ENCODE measurements at regions not wholly inside any gene's neighbourhood (a gene's known extent, or its start where the extent isn't known, plus 50 kb on each side); places are given as distances from the start of the nearest gene placed in this dataset.

DNA sequence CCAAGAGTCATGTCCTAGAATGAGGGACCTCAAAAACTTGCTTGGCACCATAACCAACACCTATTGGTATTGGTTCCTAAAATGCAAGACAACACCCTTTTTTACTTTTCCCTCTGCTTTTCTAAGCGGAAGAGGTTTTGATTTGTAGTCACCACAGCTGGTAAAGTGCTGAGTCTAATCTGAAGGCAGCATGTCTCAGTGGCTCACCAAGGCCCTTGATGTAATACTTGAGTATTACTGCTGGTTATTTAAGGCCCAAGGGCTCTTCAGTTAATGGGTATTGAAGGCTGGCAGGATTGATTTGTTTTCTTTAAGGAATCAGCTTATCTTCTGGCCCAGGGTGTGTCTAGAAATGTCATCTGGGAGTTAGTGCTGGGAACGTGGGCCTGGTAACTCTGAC, 735.1 kb downstream of the GLUD2 start:
- Histone ChIP-seq H3K27ac (no peak overlapping the region), H3K36me3 (no peaks in the 10 kb centered on the region), H3K4me3 (no peak overlapping the region), H3K27me3 (replicated peaks; ENCODE audit: insufficient read depth) (no peaks in the 10 kb centered on the region), H3K4me1 (replicated peaks) (no peaks in the 10 kb centered on the region), H3K9me3 (no peaks in the 10 kb centered on the region)
- WGBS, result 59% methylated on average over 2 of the region's 2 CpGs
- intact Hi-C loops (cut with DNase I), result no loop called here
- no peak for DNase-seq (ENCODE audit: low spot score)
- TF ChIP-seq POLR2AphosphoS5 (IDR thresholded peaks at IDR 0.05), result no peak
- TF ChIP-seq, protein P1, sequence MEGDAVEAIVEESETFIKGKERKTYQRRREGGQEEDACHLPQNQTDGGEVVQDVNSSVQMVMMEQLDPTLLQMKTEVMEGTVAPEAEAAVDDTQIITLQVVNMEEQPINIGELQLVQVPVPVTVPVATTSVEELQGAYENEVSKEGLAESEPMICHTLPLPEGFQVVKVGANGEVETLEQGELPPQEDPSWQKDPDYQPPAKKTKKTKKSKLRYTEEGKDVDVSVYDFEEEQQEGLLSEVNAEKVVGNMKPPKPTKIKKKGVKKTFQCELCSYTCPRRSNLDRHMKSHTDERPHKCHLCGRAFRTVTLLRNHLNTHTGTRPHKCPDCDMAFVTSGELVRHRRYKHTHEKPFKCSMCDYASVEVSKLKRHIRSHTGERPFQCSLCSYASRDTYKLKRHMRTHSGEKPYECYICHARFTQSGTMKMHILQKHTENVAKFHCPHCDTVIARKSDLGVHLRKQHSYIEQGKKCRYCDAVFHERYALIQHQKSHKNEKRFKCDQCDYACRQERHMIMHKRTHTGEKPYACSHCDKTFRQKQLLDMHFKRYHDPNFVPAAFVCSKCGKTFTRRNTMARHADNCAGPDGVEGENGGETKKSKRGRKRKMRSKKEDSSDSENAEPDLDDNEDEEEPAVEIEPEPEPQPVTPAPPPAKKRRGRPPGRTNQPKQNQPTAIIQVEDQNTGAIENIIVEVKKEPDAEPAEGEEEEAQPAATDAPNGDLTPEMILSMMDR (IDR thresholded peaks at IDR 0.05), result no peak
- TF ChIP-seq POLR2A (IDR thresholded peaks at IDR 0.05), result no peak

DNA sequence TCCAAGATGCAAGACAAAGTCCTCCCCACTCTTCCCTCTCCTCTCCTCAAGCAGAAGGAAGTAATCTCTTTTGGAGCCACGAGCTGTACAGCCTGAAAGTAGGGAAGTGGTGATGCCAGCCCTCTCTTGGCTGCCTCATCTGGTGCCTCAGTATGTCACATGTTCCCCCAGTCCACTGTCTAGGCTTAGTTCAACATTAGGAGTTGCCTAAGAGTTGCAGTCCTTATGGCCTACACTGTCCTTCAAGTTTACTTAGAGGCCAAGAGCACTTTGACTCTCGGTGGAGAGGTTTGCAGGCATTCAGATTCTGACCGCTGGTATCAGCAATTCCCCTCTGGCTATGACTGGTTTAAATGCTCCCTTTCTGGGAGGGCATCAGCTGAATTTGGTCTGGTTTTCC, 735.6 kb downstream of the GLUD2 start:
- Histone ChIP-seq H3K36me3 (no peaks in the 10 kb centered on the region), H3K4me3 (no peak overlapping the region), H3K27ac (no peak overlapping the region), H3K9me3 (no peaks in the 10 kb centered on the region), H3K4me1 (replicated peaks) (no peaks in the 10 kb centered on the region), H3K27me3 (replicated peaks; ENCODE audit: insufficient read depth) (no peaks in the 10 kb centered on the region)
- 50% methylated on average over 2 of the region's 3 CpGs for WGBS
- no peak for DNase-seq (ENCODE audit: low spot score)
- TF ChIP-seq POLR2AphosphoS5 (IDR thresholded peaks at IDR 0.05) (no peak), POLR2A (IDR thresholded peaks at IDR 0.05) (no peak)
- TF ChIP-seq, protein P1 (IDR thresholded peaks at IDR 0.05), result no peak
- intact Hi-C loops (cut with DNase I), result no loop called here

DNA sequence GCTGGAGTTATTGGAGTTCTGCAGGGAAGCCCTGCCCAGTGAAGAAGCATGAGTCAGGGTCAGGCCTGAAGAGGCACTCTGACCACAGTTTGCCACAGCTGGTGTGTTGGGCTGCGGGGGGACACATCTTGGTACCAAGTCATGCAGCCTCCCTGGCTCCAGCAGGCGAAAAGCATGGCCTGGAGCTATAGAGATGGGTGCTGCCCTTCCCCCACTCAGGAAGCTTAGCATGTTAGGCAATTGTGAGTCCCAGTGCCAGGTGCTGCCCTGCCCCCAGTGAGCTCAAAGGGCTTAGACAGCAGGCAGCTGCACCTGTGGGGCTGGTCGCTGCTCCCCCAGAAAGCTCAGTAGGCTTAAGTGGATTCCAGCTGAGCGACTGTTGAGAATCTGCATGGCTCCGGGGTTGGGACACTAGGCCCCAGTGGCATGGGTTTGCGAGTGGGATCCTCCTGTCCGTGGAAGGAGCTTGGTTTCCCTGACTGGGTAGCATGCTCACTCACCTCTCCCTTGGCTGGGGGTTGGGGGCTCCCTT, 755.5 kb downstream of the GLUD2 start:
- no peaks in the 10 kb centered on the region for H3K4me1 ChIP-seq (replicated peaks)
- no peak overlapping the region for H3K27ac ChIP-seq
- H3K4me3 ChIP-seq, result no peak overlapping the region
- no peaks in the 10 kb centered on the region for H3K36me3 ChIP-seq
- intact Hi-C loops (cut with DNase I), result no loop called here
- no peaks in the 10 kb centered on the region for H3K9me3 ChIP-seq
- no peak for TF ChIP-seq POLR2A (IDR thresholded peaks at IDR 0.05)
- TF ChIP-seq, protein P1 (IDR thresholded peaks at IDR 0.05), result no peak
- no peak for TF ChIP-seq POLR2AphosphoS5 (IDR thresholded peaks at IDR 0.05)
- H3K27me3 ChIP-seq (replicated peaks; ENCODE audit: insufficient read depth), result no peaks in the 10 kb centered on the region
- 40% methylated on average over 1 of the region's 7 CpGs for WGBS
- DNase-seq (ENCODE audit: low spot score), result no peak

DNA sequence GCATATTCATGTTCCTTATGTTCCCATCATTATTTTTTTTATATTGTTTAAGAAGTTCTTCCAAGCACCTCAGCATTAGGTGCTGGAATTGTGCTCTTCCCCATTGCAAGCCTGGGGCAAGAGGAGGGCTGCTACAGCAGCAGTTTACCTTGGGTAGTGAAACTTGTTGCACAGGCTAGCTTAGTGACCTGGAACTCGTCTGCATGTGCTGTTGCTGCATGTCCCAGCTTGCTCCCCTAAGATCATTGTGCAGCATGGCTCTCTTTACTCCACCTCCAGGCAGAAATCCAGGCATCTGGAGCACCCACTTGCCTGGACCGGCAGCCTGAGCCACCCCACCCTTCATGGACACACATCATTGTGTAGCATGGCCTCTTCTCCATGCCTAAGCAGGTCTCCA, 776.0 kb downstream of the GLUD2 start:
- Histone ChIP-seq H3K36me3 (no peaks in the 10 kb centered on the region), H3K4me1 (replicated peaks) (no peaks in the 10 kb centered on the region), H3K9me3 (no peaks in the 10 kb centered on the region), H3K27ac (no peak overlapping the region), H3K4me3 (no peak overlapping the region), H3K27me3 (replicated peaks; ENCODE audit: insufficient read depth) (no peaks in the 10 kb centered on the region)
- intact Hi-C loops (cut with DNase I), result no loop called here
- no peak for DNase-seq (ENCODE audit: low spot score)
- 57% methylated on average over 1 of the region's 2 CpGs for WGBS
- no peak for TF ChIP-seq POLR2AphosphoS5 (IDR thresholded peaks at IDR 0.05)
- no peak for TF ChIP-seq POLR2A (IDR thresholded peaks at IDR 0.05)
- TF ChIP-seq, protein P1 (IDR thresholded peaks at IDR 0.05), result no peak

DNA sequence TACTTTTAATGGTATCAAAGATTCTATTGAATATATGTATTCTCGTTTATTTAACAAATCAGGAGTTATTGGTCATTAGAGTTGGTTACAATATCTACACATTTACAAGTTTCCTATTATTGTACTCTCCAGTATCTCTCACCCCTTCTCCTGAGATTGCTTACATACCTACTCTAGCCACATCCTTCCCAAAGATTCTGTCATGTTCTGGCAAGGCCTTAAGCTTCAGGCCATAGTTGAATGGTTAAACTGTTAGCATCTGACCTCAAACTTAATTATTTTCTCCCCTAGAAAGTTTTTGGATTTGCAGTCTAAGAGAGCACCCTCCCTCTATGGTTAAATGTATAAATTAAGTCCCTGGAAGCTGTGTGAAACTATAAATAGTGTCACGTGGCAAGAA, 784.2 kb downstream of the GLUD2 start:
- no peak for DNase-seq (ENCODE audit: low spot score)
- H3K27me3 ChIP-seq (replicated peaks; ENCODE audit: insufficient read depth), result no peaks in the 10 kb centered on the region
- 52% methylated on average over 2 of the region's 2 CpGs for WGBS
- no peaks in the 10 kb centered on the region for H3K36me3 ChIP-seq
- no peaks in the 10 kb centered on the region for H3K4me1 ChIP-seq (replicated peaks)
- TF ChIP-seq, protein P1 (IDR thresholded peaks at IDR 0.05), result no peak
- TF ChIP-seq POLR2AphosphoS5 (IDR thresholded peaks at IDR 0.05) (no peak), POLR2A (IDR thresholded peaks at IDR 0.05) (no peak)
- intact Hi-C loops (cut with DNase I), result no loop called here
- H3K27ac ChIP-seq, result no peak overlapping the region
- no peak overlapping the region for H3K4me3 ChIP-seq
- no peaks in the 10 kb centered on the region for H3K9me3 ChIP-seq

Data from prostate gland (tissue), 2 donors.